Endodermal cell (in vitro differentiated cells): ENCODE measurements at regions not wholly inside any gene's neighbourhood (a gene's known extent, or its start where the extent isn't known, plus 50 kb on each side); places are given as distances from the start of the nearest gene placed in this dataset.

Source experiments
- DNase-seq: peaks from one replicate; pipeline ENCODE4 v3.0.0-alpha.2; 2017
- H3K27ac ChIP-seq: 2 replicates; pipeline ENCODE4 v1.5.1; 2013; ENCODE audit warnings: mild to moderate bottlenecking, low read depth, low read length, moderate library complexity
- H3K27me3 ChIP-seq: 2 replicates; pipeline ENCODE4 v1.6.1; 2013; ENCODE audit warnings: mild to moderate bottlenecking, low read length, moderate library complexity; ENCODE audit not compliant: insufficient read depth, control insufficient read depth, poor library complexity, severe bottlenecking
- H3K36me3 ChIP-seq: 2 replicates; pipeline ENCODE4 v1.7.0; 2013; ENCODE audit warnings: mild to moderate bottlenecking, low read length, moderate library complexity; ENCODE audit not compliant: control insufficient read depth, insufficient read depth
- H3K4me1 ChIP-seq: one replicate; pipeline ENCODE4 v1.7.0; 2013; ENCODE audit warnings: low read length; ENCODE audit not compliant: control insufficient read depth, insufficient read depth
- H3K4me3 ChIP-seq: 2 replicates; pipeline ENCODE4 v1.5.1; 2013; ENCODE audit warnings: mild to moderate bottlenecking, low read length, moderate library complexity
- H3K9ac ChIP-seq: 2 replicates; pipeline ENCODE4 v1.6.1; 2013; ENCODE audit warnings: mild to moderate bottlenecking, low read length, moderate library complexity; ENCODE audit not compliant: poor library complexity, severe bottlenecking; ENCODE audit errors: extremely low read depth
- H3K9me3 ChIP-seq: 2 replicates; pipeline ENCODE4 v1.6.1; 2013; ENCODE audit warnings: mild to moderate bottlenecking, low read length, moderate library complexity; ENCODE audit not compliant: control insufficient read depth
- H3K27ac Mint-ChIP-seq: 2 replicates; pipeline ENCODE4 v1.8.0; 2020; ENCODE audit warnings: mixed read lengths
- H3K27me3 Mint-ChIP-seq: 2 replicates; pipeline ENCODE4 v1.8.0; 2021; ENCODE audit warnings: mild to moderate bottlenecking, mixed read lengths; ENCODE audit not compliant: insufficient read depth
- H3K36me3 Mint-ChIP-seq: 2 replicates; pipeline ENCODE4 v1.8.0; 2020; ENCODE audit warnings: low read depth, mixed read lengths
- H3K4me1 Mint-ChIP-seq: 2 replicates; pipeline ENCODE4 v1.8.0; 2020; ENCODE audit warnings: mixed read lengths
- H3K4me3 Mint-ChIP-seq: 2 replicates; pipeline ENCODE4 v1.8.0; 2020; ENCODE audit warnings: mild to moderate bottlenecking, moderate library complexity, mixed read lengths
- H3K9me3 Mint-ChIP-seq: 2 replicates; pipeline ENCODE4 v1.8.0; 2020; ENCODE audit warnings: mild to moderate bottlenecking, mixed read lengths
- WGBS, 2 experiments: methylation state at CpG; one replicate each; pipeline versions ENCODE4 v1.1.5 to v1.1.7; 2013; ENCODE audit warnings: missing lambda C conversion rate in 2 of 2, mixed read lengths in 1 of 2; ENCODE audit not compliant: insufficient coverage in 1 of 2, insufficient read length in 1 of 2; 5-methylcytosine and 5-hydroxymethylcytosine counted together
- TF ChIP-seq, protein P1 (sequence below): fragments of 200-600 bp; sonication (generic); conservative IDR thresholded peaks from 2 replicates; pipeline ENCODE4 v1.5.0; 2021; ENCODE audit warnings: antibody characterized with exemption, mild to moderate bottlenecking

DNA sequence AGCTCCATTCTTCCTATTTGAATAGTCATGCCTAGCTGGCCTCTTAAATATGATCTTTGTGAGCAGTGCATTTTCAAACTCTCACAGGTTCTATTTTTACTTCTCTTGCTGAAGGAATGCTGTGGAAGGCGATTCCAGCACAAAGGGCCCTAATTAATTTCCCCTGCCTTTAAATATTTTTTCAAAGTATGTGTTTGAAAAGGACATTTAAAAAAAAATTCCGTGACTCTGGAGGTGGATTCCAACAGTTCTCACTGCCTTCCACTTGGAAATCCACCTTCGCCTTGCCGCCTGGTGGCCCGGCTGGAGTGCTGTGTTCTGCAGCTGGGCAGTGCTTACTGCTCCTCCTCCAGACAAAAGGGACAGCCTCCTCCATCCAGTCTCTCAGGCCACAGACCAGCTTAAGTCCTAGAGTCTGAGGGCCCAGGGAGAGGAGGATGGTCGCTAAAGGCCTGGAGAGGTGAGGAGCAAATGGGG is 61.5 kb upstream of the CORO2B start:
- TF ChIP-seq, protein P1, sequence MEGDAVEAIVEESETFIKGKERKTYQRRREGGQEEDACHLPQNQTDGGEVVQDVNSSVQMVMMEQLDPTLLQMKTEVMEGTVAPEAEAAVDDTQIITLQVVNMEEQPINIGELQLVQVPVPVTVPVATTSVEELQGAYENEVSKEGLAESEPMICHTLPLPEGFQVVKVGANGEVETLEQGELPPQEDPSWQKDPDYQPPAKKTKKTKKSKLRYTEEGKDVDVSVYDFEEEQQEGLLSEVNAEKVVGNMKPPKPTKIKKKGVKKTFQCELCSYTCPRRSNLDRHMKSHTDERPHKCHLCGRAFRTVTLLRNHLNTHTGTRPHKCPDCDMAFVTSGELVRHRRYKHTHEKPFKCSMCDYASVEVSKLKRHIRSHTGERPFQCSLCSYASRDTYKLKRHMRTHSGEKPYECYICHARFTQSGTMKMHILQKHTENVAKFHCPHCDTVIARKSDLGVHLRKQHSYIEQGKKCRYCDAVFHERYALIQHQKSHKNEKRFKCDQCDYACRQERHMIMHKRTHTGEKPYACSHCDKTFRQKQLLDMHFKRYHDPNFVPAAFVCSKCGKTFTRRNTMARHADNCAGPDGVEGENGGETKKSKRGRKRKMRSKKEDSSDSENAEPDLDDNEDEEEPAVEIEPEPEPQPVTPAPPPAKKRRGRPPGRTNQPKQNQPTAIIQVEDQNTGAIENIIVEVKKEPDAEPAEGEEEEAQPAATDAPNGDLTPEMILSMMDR = peak; percentile 67
- WGBS, 2 experiments = 57 to 74% methylated on average over 2 to 6 of the region's 6 CpGs

DNA sequence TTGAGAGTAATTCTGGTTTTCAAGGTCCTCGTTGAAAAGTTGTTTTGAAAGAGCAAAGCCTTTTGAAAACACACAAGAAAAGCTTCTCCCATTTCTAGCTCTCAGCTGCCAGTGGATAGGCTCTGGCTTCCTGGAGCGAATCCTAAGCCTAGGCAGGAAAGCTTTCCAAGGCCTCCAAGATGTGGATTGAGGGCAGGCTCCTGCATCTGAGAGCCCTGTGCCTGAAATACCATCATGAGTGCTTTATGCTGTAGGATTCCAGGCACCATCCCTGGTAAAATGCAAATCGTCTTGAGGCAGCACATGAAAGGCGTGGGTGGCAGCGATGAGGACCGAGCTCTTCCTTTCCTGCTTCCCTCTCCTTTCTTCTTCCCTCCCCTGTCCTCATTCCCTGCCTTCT is 60.7 kb upstream of the CORO2B start:
- H3K9me3 ChIP-seq = peaks cover 8% of the 10 kb centered on the region
- DNase-seq = peak; percentile 71
- TF ChIP-seq, protein P1 = no peak
- peak overlapping the region; percentile 35 for H3K27ac ChIP-seq
- Mint-ChIP-seq H3K9me3 (peaks cover 7% of the 10 kb centered on the region), H3K27ac (peak overlapping the region; percentile 30), H3K4me1 (peaks cover 15% of the 10 kb centered on the region), H3K4me3 (no peak overlapping the region), H3K27me3 (peaks cover 1% of the 10 kb centered on the region), H3K36me3 (no peaks in the 10 kb centered on the region)
- H3K4me3 ChIP-seq = no peak overlapping the region
- no peaks in the 10 kb centered on the region for H3K36me3 ChIP-seq
- H3K9ac ChIP-seq = no peak overlapping the region
- 59 to 70% methylated on average over 4 to 6 of the region's 6 CpGs for WGBS, 2 experiments
- no peaks in the 10 kb centered on the region for H3K27me3 ChIP-seq
- no peaks in the 10 kb centered on the region for H3K4me1 ChIP-seq

More for the DNA sequence above, 61.5 kb upstream of the CORO2B start:
- Histone ChIP-seq H3K27ac (peak overlapping the region; percentile 58), H3K4me1 (no peaks in the 10 kb centered on the region), H3K27me3 (no peaks in the 10 kb centered on the region), H3K4me3 (no peak overlapping the region), H3K36me3 (no peaks in the 10 kb centered on the region), H3K9ac (no peak overlapping the region), H3K9me3 (peaks cover 8% of the 10 kb centered on the region)
- H3K27ac Mint-ChIP-seq = peak overlapping the region; percentile 30
- H3K4me3 Mint-ChIP-seq = no peak overlapping the region
- DNase-seq = peak; percentile 82
- H3K4me1 Mint-ChIP-seq = peaks cover 15% of the 10 kb centered on the region
- H3K36me3 Mint-ChIP-seq = no peaks in the 10 kb centered on the region
- peaks cover 1% of the 10 kb centered on the region for H3K27me3 Mint-ChIP-seq
- H3K9me3 Mint-ChIP-seq = peaks cover 7% of the 10 kb centered on the region

- Histone ChIP-seq H3K36me3 (no peaks in the 10 kb centered on the region), H3K9me3 (peaks cover 2% of the 10 kb centered on the region), H3K4me1 (no peaks in the 10 kb centered on the region), H3K4me3 (no peak overlapping the region), H3K9ac (no peak overlapping the region), H3K27me3 (no peaks in the 10 kb centered on the region), H3K27ac (no peak overlapping the region)
- TF ChIP-seq, protein P1 = no peak
- Mint-ChIP-seq H3K4me3 (no peak overlapping the region), H3K36me3 (no peaks in the 10 kb centered on the region), H3K4me1 (peaks cover 15% of the 10 kb centered on the region), H3K27ac (no peak overlapping the region), H3K27me3 (peaks cover 1% of the 10 kb centered on the region), H3K9me3 (no peaks in the 10 kb centered on the region)
- DNase-seq = no peak
- WGBS, 2 experiments = 92 to 96% methylated on average over 5 to 6 of the region's 6 CpGs
Measured at GRCh38 chr15:68518785-68519430, 59.9 kb upstream of the CORO2B start.
